ENCODE measurements at regions not wholly inside any gene's neighbourhood (a gene's known extent, or its start where the extent isn't known, plus 50 kb on each side); places are given as distances from the start of the nearest gene placed in this dataset.
A peak's percentile ranks its signal among the peaks of the same experiment; 100 is the strongest.

- no peak for TF ChIP-seq MYC (IDR thresholded peaks at IDR 0.05; ENCODE audit: low read depth, low read length)
- no peak for TF ChIP-seq POLR2A (IDR thresholded peaks at IDR 0.05; ENCODE audit: extremely low read depth, insufficient read length)
- H3K4me3 ChIP-seq (ENCODE audit: low read depth, low read length) = no peak overlapping the region
Measured at GRCh38 chr1:18554597-18554996, 73.9 kb downstream of the KLHDC7A start.

GRCh38 chr1:18555036-18555435 lies 74.3 kb downstream of the KLHDC7A start:
- DNase-seq (ENCODE audit: low read depth) = no peak
- no peak for TF ChIP-seq MYC (IDR thresholded peaks at IDR 0.05; ENCODE audit: low read depth, low read length)
- TF ChIP-seq MAX (IDR thresholded peaks at IDR 0.05; ENCODE audit: low read depth, low read length) = no peak
- TF ChIP-seq POLR2A (IDR thresholded peaks at IDR 0.05; ENCODE audit: extremely low read depth, insufficient read length) = no peak
- no peak for TF ChIP-seq CTCF (IDR thresholded peaks at IDR 0.05; ENCODE audit: low read depth, low read length)

More at GRCh38 chr1:18554597-18554996, 73.9 kb downstream of the KLHDC7A start:
- no peak for DNase-seq (ENCODE audit: low read depth)

GRCh38 chr1:18556364-18556763 lies 74.3 kb upstream of the PAX7 start:
- no peak overlapping the region for H3K4me3 ChIP-seq (ENCODE audit: low read depth, low read length)
- DNase-seq (ENCODE audit: low read depth) = no peak
- TF ChIP-seq CTCF (IDR thresholded peaks at IDR 0.05; ENCODE audit: low read depth, low read length) (peak; percentile 49), MAX (IDR thresholded peaks at IDR 0.05; ENCODE audit: low read depth, low read length) (no peak), MYC (IDR thresholded peaks at IDR 0.05; ENCODE audit: low read depth, low read length) (no peak)

More at GRCh38 chr1:18555036-18555435, 74.3 kb downstream of the KLHDC7A start:
- no peak overlapping the region for H3K4me3 ChIP-seq (ENCODE audit: low read depth, low read length)

- no peak for TF ChIP-seq POLR2A (IDR thresholded peaks at IDR 0.05; ENCODE audit: extremely low read depth, insufficient read length)
- TF ChIP-seq MAX (IDR thresholded peaks at IDR 0.05; ENCODE audit: low read depth, low read length) = no peak
- TF ChIP-seq CTCF (IDR thresholded peaks at IDR 0.05; ENCODE audit: low read depth, low read length) = no peak
- TF ChIP-seq MYC (IDR thresholded peaks at IDR 0.05; ENCODE audit: low read depth, low read length) = no peak
- no peak for DNase-seq (ENCODE audit: low read depth)
- no peak overlapping the region for H3K4me3 ChIP-seq (ENCODE audit: low read depth, low read length)
Measured at GRCh38 chr1:18557621-18558465, 72.8 kb upstream of the PAX7 start.

GRCh38 chr1:18560692-18561091 lies 70.0 kb upstream of the PAX7 start:
- no peak overlapping the region for H3K4me3 ChIP-seq (ENCODE audit: low read depth, low read length)
- TF ChIP-seq POLR2A (IDR thresholded peaks at IDR 0.05; ENCODE audit: extremely low read depth, insufficient read length) = no peak
- TF ChIP-seq MYC (IDR thresholded peaks at IDR 0.05; ENCODE audit: low read depth, low read length) = no peak
- no peak for TF ChIP-seq CTCF (IDR thresholded peaks at IDR 0.05; ENCODE audit: low read depth, low read length)
- DNase-seq (ENCODE audit: low read depth) = no peak

GRCh38 chr1:18561967-18562366 lies 68.7 kb upstream of the PAX7 start:
- no peak overlapping the region for H3K4me3 ChIP-seq (ENCODE audit: low read depth, low read length)
- DNase-seq (ENCODE audit: low read depth) = no peak
- no peak for TF ChIP-seq POLR2A (IDR thresholded peaks at IDR 0.05; ENCODE audit: extremely low read depth, insufficient read length)
- TF ChIP-seq MYC (IDR thresholded peaks at IDR 0.05; ENCODE audit: low read depth, low read length) = no peak

GRCh38 chr1:18564676-18565075 lies 66.0 kb upstream of the PAX7 start:
- TF ChIP-seq MAX (IDR thresholded peaks at IDR 0.05; ENCODE audit: low read depth, low read length) (no peak), CTCF (IDR thresholded peaks at IDR 0.05; ENCODE audit: low read depth, low read length) (no peak), MYC (IDR thresholded peaks at IDR 0.05; ENCODE audit: low read depth, low read length) (no peak), POLR2A (IDR thresholded peaks at IDR 0.05; ENCODE audit: extremely low read depth, insufficient read length) (no peak)
- no peak for DNase-seq (ENCODE audit: low read depth)
- no peak overlapping the region for H3K4me3 ChIP-seq (ENCODE audit: low read depth, low read length)

Measured in NB4 (cell line).